ENCODE measurements at regions not wholly inside any gene's neighbourhood (a gene's known extent, or its start where the extent isn't known, plus 50 kb on each side); places are given as distances from the start of the nearest gene placed in this dataset.

DNA sequence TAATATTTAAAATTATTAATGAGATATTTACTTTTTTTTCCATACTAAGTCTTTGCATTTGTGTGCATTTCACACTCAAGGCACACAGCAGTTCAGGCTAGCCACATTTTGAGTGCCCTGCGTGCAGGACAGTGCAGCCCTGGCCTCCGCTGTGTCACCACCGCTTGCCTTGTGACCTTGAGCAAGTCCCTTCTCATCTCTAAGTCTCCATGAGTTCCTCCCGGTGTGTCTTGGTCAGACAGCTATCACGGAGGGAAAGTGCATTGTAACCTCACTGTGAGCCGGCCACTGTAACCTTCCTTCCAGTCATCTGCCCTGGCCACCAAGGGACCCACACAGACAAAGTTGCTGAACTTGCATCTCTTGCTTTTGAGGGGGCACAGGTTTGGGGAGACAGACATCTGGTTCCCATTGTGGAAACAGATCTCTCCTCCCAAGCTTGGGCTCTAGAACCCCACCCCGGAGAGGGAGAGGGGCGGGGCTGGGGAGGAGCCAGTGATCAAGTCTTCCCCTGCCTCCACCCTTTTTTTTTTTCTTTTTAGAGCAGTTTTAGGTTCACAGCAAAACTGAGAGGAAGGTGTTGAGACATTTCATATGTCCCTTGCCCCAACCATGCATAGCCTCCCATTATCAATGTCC, 96.8 kb downstream of the C9orf50 start:
- intact Hi-C loops (cut with DNase I; ENCODE audit: low total_unique reads): no loop called here
- WGBS, 5 donors: 78 to 82% (median 79%) methylated on average over 8 of the region's 8 CpGs
- no peak for TF ChIP-seq POLR2AphosphoS5 (IDR thresholded peaks at IDR 0.05)
- TF ChIP-seq, protein P1, sequence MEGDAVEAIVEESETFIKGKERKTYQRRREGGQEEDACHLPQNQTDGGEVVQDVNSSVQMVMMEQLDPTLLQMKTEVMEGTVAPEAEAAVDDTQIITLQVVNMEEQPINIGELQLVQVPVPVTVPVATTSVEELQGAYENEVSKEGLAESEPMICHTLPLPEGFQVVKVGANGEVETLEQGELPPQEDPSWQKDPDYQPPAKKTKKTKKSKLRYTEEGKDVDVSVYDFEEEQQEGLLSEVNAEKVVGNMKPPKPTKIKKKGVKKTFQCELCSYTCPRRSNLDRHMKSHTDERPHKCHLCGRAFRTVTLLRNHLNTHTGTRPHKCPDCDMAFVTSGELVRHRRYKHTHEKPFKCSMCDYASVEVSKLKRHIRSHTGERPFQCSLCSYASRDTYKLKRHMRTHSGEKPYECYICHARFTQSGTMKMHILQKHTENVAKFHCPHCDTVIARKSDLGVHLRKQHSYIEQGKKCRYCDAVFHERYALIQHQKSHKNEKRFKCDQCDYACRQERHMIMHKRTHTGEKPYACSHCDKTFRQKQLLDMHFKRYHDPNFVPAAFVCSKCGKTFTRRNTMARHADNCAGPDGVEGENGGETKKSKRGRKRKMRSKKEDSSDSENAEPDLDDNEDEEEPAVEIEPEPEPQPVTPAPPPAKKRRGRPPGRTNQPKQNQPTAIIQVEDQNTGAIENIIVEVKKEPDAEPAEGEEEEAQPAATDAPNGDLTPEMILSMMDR (IDR thresholded peaks at IDR 0.05): no peak
- no peak for TF ChIP-seq POLR2A (IDR thresholded peaks at IDR 0.05)
- TF ChIP-seq EP300 (IDR thresholded peaks at IDR 0.05): no peak
- DNase-seq: no peak
- Histone ChIP-seq H3K4me3 (no peak overlapping the region), H3K9me3 (peaks cover 0 to 10% (median 0%) of the 10 kb centered on the region in 4 donors), H3K36me3 (no peaks in the 10 kb centered on the region), H3K27me3 (no peaks in the 10 kb centered on the region), H3K27ac (no peak overlapping the region), H3K4me1 (no peaks in the 10 kb centered on the region)

DNA sequence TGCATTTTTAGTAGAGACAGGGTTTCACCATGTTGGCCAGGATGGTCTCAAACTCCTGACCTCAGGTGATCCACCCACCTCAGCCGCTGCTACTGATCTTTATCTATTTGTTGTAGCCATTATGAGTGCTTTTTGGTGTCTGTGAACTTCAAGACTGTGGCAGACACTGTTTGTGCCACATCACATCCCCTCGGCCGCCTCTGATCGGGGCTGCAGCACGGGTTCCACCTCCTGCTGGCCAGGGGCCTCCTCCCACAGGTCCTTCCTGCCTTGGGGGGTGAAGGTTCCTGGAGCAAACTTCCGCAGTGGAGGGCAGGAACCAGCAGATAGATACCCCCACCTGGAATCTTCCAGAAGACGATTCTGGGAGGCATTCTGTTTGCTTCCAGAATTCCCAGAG, 98.5 kb downstream of the C9orf50 start:
- Histone ChIP-seq H3K9me3 (peaks cover 0 to 16% (median 7%) of the 10 kb centered on the region in 4 donors), H3K27me3 (no peaks in the 10 kb centered on the region), H3K36me3 (no peaks in the 10 kb centered on the region), H3K4me3 (no peak overlapping the region), H3K27ac (no peak overlapping the region), H3K4me1 (no peaks in the 10 kb centered on the region)
- WGBS, 5 donors: 67 to 81% (median 76%) methylated on average over 6 to 7 of the region's 7 CpGs
- intact Hi-C loops (cut with DNase I; ENCODE audit: low total_unique reads): no loop called here
- TF ChIP-seq POLR2AphosphoS5 (IDR thresholded peaks at IDR 0.05): no peak
- no peak for TF ChIP-seq EP300 (IDR thresholded peaks at IDR 0.05)
- TF ChIP-seq, protein P1 (IDR thresholded peaks at IDR 0.05): no peak
- TF ChIP-seq POLR2A (IDR thresholded peaks at IDR 0.05): no peak
- no peak for DNase-seq

DNA sequence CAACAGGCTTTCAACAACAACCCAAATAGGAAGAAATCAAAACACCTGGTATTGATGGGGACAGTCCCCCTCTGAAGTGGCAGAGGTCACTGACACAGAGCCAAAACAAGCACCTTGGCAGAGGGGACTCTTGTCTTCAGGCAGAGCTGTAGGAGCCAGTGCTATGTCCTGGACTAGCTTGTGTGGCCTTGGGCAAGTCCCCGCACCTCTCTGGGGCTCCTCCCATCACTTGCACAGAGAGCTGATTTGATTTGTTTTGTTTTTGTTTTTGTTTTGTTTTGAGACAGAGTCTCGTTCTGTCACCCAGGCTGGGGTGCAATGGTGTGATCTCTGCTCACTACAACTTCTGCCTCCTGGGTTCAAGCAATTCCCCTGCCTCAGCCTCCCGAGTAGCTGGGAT, 100.8 kb downstream of the C9orf50 start:
- DNase-seq: no peak
- no peak overlapping the region for H3K4me3 ChIP-seq

DNA sequence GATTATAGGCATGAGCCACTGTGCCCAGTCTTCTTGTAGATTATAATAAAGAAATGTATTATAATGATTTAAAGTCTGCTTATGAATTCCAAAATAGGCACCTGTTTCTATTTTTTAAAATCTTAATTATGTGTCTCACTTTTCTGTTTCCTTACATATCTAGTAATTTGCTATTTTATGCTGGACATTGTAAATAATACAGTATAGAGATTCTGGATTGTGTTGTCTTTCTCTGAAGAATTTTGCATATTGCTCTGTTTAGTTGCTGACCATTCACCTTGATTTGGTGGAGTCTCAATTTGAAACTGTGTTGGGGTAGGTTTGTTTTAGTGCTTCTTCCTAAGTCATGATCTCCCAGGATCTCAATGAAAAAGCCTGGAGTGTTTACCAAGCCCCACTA, 102.8 kb downstream of the C9orf50 start:
- DNase-seq: no peak
- H3K4me1 ChIP-seq: no peaks in the 10 kb centered on the region
- H3K27me3 ChIP-seq: no peaks in the 10 kb centered on the region
- TF ChIP-seq POLR2AphosphoS5 (IDR thresholded peaks at IDR 0.05): no peak
- no peak for TF ChIP-seq EP300 (IDR thresholded peaks at IDR 0.05)
- TF ChIP-seq, protein P1 (IDR thresholded peaks at IDR 0.05): no peak
- TF ChIP-seq POLR2A (IDR thresholded peaks at IDR 0.05): no peak
- H3K27ac ChIP-seq: no peak overlapping the region
- peaks cover 0 to 7% (median 0%) of the 10 kb centered on the region in 4 donors for H3K36me3 ChIP-seq
- intact Hi-C loops (cut with DNase I; ENCODE audit: low total_unique reads): no loop called here
- H3K4me3 ChIP-seq: no peak overlapping the region
- peaks cover 6 to 35% (median 22%) of the 10 kb centered on the region in 4 donors for H3K9me3 ChIP-seq

More for the DNA sequence above, 100.8 kb downstream of the C9orf50 start:
- intact Hi-C loops (cut with DNase I; ENCODE audit: low total_unique reads): no loop called here
- Histone ChIP-seq H3K9me3 (peaks cover 0 to 16% (median 7%) of the 10 kb centered on the region in 4 donors), H3K36me3 (no peaks in the 10 kb centered on the region), H3K27ac (no peak overlapping the region), H3K4me1 (no peaks in the 10 kb centered on the region), H3K27me3 (no peaks in the 10 kb centered on the region)
- WGBS, 5 donors: 79 to 94% (median 84%) methylated on average over 3 of the region's 3 CpGs
- no peak for TF ChIP-seq POLR2AphosphoS5 (IDR thresholded peaks at IDR 0.05)
- TF ChIP-seq EP300 (IDR thresholded peaks at IDR 0.05): no peak
- TF ChIP-seq POLR2A (IDR thresholded peaks at IDR 0.05): no peak
- TF ChIP-seq, protein P1 (IDR thresholded peaks at IDR 0.05): no peak
